ENCODE measurements at regions not wholly inside any gene's neighbourhood (a gene's known extent, or its start where the extent isn't known, plus 50 kb on each side); places are given as distances from the start of the nearest gene placed in this dataset.

DNA sequence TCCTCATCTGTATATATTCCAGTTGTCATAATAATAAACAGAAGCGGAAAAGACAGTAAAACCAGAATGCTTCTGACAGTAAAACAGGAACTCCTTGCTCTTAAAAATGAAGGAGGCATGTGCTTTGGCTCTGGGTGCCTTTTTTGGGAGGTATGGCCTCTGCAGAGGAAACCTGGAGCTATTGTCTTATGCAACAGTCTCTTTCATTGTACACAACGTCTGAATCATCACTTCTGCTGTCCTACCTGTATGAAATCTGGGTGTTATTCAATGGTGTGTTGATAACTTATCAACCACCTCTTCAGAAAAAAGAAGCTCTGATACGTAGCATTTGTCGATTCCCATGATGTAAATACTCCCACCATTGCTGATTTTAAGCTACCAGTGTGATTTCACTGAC is 64.8 kb downstream of the CDCA7 start:
- H3K4me3 ChIP-seq = no peak overlapping the region
- intact Hi-C loops (cut with micrococcal nuclease) = no loop called here

GRCh38 chr2:173424886-173425285 is 70.2 kb downstream of the CDCA7 start:
- Histone ChIP-seq H3K36me3 (no peaks in the 10 kb centered on the region), H3K27me3 (ENCODE audit: low read depth) (peaks cover 3% of the 10 kb centered on the region), H3K27ac (replicated peaks) (no peak overlapping the region), H3K4me3 (no peak overlapping the region), H3K9me3 (replicated peaks) (no peaks in the 10 kb centered on the region), H3K4me1 (peaks cover 15% of the 10 kb centered on the region)
- no peak for DNase-seq
- TF ChIP-seq CTCF (IDR thresholded peaks at IDR 0.05; ENCODE audit: borderline replicate concordance) = no peak
- intact Hi-C loops (cut with micrococcal nuclease) = no loop called here

More for the DNA sequence above, 64.8 kb downstream of the CDCA7 start:
- no peak for TF ChIP-seq CTCF (IDR thresholded peaks at IDR 0.05; ENCODE audit: borderline replicate concordance)
- no peaks in the 10 kb centered on the region for H3K4me1 ChIP-seq
- no peaks in the 10 kb centered on the region for H3K36me3 ChIP-seq
- no peaks in the 10 kb centered on the region for H3K9me3 ChIP-seq (replicated peaks)
- H3K27ac ChIP-seq (replicated peaks) = no peak overlapping the region
- no peak for DNase-seq
- H3K27me3 ChIP-seq (ENCODE audit: low read depth) = peaks cover 15% of the 10 kb centered on the region

DNA sequence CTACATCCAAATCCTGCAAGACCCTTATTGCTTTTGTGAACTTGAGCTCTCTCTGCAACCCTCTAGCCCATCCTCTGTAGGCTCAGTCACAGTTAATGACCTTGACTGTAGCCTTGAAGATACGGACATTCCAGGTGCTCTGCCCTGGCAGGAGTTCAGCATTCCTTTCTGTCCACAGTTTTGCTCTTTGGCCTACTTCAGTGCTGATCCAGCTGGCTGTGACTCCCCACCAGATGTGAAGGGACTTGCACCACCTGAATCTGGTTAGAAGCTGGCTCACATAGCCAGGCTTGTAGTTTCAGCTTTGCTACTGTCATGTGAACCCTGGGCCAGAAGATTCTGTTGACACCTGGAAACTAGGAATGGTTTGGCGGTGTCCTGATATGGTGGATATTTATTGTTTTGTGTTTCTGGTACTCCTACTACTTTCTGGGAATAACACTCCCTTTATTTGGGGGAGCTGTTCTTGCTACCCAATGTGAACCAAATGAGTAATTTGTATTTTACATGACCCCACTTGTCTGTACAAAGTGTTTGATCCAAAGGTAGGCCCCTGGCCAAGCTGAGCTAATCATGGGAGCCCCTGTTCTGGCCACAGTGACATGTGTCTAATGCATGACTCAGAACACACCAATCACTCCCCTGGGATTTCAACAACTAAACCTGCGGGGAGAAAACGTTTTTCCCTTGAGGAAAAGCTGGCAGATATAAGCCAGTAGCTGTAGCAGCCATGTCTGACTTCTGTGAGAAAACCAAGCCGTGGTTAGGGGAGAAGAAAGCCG is 73.4 kb downstream of the CDCA7 start:
- Histone ChIP-seq H3K36me3 (no peaks in the 10 kb centered on the region), H3K9me3 (replicated peaks) (no peaks in the 10 kb centered on the region), H3K27me3 (ENCODE audit: low read depth) (peaks cover 2% of the 10 kb centered on the region), H3K4me1 (peaks cover 15% of the 10 kb centered on the region), H3K4me3 (no peak overlapping the region), H3K27ac (replicated peaks) (peak overlapping the region; percentile 66)
- DNase-seq = peak; percentile 60
- intact Hi-C loops (cut with micrococcal nuclease) = no loop called here
- TF ChIP-seq CTCF (IDR thresholded peaks at IDR 0.05; ENCODE audit: borderline replicate concordance) = no peak

DNA sequence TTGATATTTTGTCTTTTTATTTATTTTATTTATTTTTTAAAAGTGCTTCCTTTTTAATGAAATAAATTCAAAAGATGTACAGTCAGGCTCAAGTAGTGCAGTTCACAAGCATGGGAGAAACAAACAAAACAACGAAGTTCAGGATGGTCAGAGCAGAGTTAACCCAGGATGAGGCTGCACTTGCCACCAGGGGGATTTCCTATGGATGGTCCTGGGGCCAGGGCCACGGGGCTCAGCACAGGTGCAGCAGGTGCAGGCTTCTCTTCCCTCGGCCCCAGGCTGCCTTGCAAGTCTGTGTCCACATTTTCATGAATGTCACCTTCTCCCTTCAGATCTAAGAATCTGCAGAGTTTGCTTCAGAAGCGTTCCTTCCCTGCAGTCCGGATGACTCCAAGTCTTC is 76.5 kb downstream of the CDCA7 start:
- intact Hi-C loops (cut with micrococcal nuclease) = no loop called here
- H3K4me3 ChIP-seq = no peak overlapping the region
- H3K9me3 ChIP-seq (replicated peaks) = no peaks in the 10 kb centered on the region
- DNase-seq = no peak
- no peak for TF ChIP-seq CTCF (IDR thresholded peaks at IDR 0.05; ENCODE audit: borderline replicate concordance)
- no peak overlapping the region for H3K27ac ChIP-seq (replicated peaks)
- peaks cover 2% of the 10 kb centered on the region for H3K27me3 ChIP-seq (ENCODE audit: low read depth)
- no peaks in the 10 kb centered on the region for H3K36me3 ChIP-seq
- peaks cover 27% of the 10 kb centered on the region for H3K4me1 ChIP-seq

- no peak for TF ChIP-seq CTCF (IDR thresholded peaks at IDR 0.05; ENCODE audit: borderline replicate concordance)
- no peak overlapping the region for H3K27ac ChIP-seq (replicated peaks)
- no peak for DNase-seq
- no peaks in the 10 kb centered on the region for H3K36me3 ChIP-seq
- no peaks in the 10 kb centered on the region for H3K9me3 ChIP-seq (replicated peaks)
- no peak overlapping the region for H3K4me3 ChIP-seq
- peaks cover 27% of the 10 kb centered on the region for H3K4me1 ChIP-seq
- peaks cover 2% of the 10 kb centered on the region for H3K27me3 ChIP-seq (ENCODE audit: low read depth)
- intact Hi-C loops (cut with micrococcal nuclease) = no loop called here
Measured at GRCh38 chr2:173432049-173432754, 77.5 kb downstream of the CDCA7 start.
